ENCODE measurements at regions not wholly inside any gene's neighbourhood (a gene's known extent, or its start where the extent isn't known, plus 50 kb on each side); places are given as distances from the start of the nearest gene placed in this dataset.

DNA sequence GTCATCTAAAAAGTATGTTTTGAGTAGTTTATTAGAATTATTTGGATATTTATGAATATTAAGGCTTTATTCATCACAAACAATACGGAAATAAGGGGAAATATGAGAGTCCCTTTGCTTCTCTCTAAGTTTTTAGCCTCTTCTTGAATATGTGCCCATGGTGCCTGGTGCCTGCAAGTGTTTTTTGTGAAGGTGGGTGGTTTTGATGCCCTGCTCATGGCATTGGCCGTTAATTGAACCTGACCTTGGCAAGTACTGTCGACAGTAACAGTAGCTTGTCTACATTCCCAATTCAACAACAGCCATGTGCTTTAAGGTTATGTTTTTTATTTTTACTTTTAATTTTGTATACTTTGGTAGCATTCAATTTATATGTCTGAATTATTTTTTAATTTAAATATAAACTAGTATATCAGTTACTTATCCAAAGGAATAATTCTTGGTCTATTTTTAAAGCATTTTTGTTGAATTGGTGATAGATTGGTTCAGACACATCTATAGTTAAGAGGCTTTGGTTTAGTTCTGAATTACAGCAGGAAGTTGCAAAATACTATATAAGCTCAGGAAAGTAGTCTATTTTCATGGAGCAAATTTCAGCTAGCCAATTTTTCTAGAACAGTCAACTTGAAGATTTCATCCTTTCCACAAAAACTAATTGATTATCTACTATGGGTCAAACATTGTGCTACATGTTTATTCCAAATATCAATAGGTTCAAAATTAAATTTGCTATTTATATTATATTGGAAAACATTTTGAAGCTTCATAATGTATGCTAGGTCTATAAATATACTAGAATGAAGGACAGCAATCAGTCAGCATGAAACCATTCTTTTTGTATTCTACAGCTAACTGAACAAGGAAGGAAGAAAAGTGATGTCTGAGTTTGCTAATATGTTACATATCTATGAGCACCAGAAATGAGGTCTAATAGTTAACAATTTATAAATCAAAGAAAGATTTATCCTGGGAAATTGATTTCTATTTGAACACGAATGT is 184.4 kb downstream of the MRPL39 start:
- no peak for DNase-seq (ENCODE audit: low spot score)

- DNase-seq (ENCODE audit: low spot score), result no peak
Measured at GRCh38 chr21:25421321-25422028, 185.8 kb downstream of the MRPL39 start.

- no peak for DNase-seq (ENCODE audit: low spot score)
Measured at GRCh38 chr21:25420831-25421230, 186.4 kb downstream of the MRPL39 start.

- no peak for DNase-seq (ENCODE audit: low spot score)
Measured at GRCh38 chr21:25416669-25417068, 190.6 kb downstream of the MRPL39 start.

GRCh38 chr21:25412100-25412499 is 195.2 kb downstream of the MRPL39 start:
- DNase-seq (ENCODE audit: low spot score), result no peak

- no peak for DNase-seq (ENCODE audit: low spot score)
Measured at GRCh38 chr21:25409978-25410377, 197.3 kb downstream of the MRPL39 start.

DNA sequence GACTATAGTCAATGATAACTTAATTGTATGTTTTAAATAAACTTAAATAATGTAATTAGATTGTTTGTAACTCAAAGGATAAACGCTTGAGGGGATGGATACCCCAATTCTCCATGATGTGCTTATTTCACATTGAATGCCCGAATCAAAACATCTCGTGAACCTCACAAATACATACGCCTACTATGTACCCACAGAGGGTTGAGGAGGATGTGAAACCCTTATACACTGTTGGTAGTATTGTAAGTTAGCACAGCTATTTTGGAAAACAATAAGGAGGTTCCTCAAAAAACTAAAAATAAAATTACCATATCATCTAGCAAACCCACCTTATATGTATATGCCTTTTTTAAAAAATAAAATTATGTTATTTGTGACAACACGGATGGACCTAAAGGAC is 198.6 kb downstream of the MRPL39 start:
- no peak for DNase-seq (ENCODE audit: low spot score)

DNA sequence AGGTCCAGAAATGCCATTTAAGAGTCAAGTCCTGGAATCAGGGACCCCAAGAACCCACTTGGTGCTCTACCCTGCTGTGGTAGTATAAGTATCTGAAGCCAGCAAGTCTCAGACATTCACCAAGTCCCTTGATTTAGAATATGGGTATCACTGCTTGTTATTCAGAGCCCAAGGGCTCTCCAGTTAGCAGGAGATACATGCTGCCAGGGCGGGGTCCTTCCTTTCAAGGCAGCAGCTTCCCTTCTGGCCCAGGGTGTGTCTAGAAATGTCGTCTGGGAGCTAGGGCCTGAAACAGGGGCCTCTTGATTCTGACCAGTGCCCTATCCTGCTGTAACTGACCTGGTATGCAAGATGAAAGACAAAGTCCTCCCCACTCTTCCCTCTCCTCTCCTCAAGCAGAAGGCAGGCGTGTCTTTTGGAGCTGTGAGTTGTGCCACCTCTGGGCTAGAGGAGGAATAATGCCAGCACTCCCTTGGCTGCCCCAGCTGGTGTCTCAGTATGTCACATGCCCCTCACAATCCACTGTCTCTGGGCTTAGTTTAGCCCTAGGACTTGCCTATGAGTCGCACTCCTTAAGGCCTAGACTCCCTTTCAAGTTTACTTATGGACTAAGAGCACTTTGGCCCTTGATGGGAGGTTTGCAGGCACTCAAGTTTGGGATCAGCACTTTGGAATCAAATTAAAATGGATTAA is 200.2 kb downstream of the MRPL39 start:
- no peak for DNase-seq (ENCODE audit: low spot score)

DNA sequence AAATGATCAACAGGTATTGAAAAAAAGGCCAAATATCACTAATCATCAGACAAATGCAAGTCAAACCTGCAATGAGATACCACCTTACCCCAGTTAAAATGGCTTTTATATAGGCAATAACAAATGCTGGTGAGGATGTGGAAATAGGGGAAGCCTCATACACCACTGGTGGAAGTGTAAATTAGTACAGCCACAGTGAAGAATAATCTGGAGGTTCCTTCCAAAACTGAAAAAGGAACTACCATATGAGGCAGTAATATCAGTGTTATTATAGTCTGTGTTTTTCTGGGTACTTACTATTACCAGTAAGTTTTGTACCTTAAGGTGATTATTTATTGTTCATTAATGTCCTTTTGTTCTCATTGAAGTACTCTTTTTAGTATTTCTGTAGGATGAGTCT is 201.3 kb downstream of the MRPL39 start:
- DNase-seq (ENCODE audit: low spot score), result no peak

DNA sequence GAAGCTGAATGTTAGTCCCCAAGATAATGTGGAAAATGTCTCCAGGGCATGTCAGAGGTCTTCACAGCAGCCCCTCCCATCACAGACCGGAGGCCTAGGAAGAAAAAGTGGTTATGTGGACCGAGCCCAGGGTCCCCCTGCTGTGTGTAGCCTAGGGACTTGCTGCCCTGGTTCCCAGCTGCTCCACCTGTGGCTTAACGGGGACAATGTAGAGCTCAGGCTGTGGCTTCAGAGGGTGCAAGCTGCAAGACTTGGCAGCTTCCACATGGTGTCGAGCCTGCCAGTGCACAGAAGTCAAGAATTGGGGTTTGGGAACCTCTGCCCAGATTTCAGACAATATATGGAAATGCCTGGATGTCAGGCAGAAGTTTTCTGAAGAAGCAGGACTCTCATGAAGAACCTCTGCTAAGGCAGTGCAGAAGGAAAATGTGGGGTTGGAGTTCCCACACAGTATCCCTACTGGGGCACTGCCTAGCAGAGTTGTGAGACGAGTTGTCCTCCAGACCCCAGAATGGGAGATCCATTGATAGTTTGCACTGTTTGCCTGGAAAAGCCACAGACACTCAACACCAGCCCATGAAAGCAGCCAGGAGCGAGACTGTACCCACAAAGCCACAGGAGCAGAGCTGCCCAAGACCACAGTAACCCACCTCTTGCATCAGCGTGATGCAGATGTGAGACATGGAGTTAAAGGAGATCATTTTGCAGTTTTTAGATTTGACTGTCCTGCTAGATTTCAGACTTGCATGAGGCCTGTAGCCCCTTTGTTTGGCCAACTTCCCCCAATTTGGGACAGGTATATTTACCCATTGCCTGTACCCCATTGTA is 204.9 kb downstream of the MRPL39 start:
- DNase-seq (ENCODE audit: low spot score), result no peak

- no peak for DNase-seq (ENCODE audit: low spot score)
Measured at GRCh38 chr21:25400427-25400826, 206.9 kb downstream of the MRPL39 start.

GRCh38 chr21:25398630-25399029 is 208.7 kb downstream of the MRPL39 start:
- DNase-seq (ENCODE audit: low spot score), result no peak

DNA sequence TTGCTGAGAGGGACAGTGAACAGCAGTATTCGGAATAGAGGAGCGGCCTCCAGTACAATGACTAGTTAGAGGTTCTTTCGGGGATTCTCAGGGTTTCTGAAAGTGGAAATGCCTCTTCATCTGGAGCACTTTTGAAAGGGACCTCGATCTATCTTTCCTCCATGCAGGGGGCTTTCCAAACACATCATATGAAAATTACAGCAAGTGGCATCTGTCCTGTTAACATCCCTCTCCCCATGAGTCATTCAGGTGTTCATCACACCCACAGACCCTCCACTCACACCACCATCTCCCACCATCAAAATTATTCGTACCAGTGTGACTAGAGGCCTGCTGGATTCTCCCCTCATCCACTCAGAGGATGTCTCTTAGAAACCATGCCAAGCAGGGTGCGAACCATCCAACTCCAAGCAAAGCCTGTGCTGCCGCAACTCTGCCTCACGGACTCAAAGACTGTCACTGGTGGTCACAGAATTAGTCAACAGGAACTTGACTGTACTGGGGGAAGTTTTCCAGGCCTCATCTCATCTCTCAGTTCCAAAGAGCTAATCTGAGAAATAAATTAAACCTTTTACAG is 211.1 kb downstream of the MRPL39 start:
- no peak for DNase-seq (ENCODE audit: low spot score)

GRCh38 chr21:25391777-25392176 is 215.5 kb downstream of the MRPL39 start:
- no peak for DNase-seq (ENCODE audit: low spot score)

GRCh38 chr21:25390701-25391100 is 216.6 kb downstream of the MRPL39 start:
- DNase-seq (ENCODE audit: low spot score), result no peak

- no peak for DNase-seq (ENCODE audit: low spot score)
Measured at GRCh38 chr21:25387665-25388064, 219.6 kb downstream of the MRPL39 start.

GRCh38 chr21:25385911-25386474 is 221.3 kb downstream of the MRPL39 start:
- peak; percentile 76 for DNase-seq (ENCODE audit: low spot score)

DNA sequence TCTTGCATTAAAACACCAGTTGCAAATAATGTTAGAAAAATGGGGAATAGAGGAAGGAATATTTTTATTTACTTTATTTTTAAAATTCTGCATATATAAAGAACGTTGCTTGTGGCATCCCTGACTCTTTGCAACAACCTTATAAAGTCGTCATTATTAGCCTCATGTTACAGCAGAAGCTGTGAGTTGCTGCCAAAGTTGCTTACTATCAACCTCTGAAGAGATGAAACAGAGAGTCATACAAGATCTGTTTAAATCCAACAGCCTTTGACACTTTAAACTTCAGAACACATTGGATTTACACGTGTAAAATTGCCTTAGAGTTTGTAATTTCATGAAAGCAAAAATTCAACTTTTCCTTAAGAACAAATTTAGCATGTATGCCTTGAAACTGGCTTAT is 221.9 kb downstream of the MRPL39 start:
- DNase-seq (ENCODE audit: low spot score), result no peak

- no peak for DNase-seq (ENCODE audit: low spot score)
Measured at GRCh38 chr21:25384782-25385181, 222.5 kb downstream of the MRPL39 start.

GRCh38 chr21:25383545-25383944 is 223.7 kb downstream of the MRPL39 start:
- no peak for DNase-seq (ENCODE audit: low spot score)

- no peak for DNase-seq (ENCODE audit: low spot score)
Measured at GRCh38 chr21:25381936-25382452, 225.3 kb downstream of the MRPL39 start.

Data from Ammon's horn (tissue), 1 donor.